IMR-90 (cell line): ENCODE measurements at regions not wholly inside any gene's neighbourhood (a gene's known extent, or its start where the extent isn't known, plus 50 kb on each side); places are given as distances from the start of the nearest gene placed in this dataset.
A peak's percentile ranks its signal among the peaks of the same experiment; 100 is the strongest.
"Not testable (repeated sequence)": the region's sequence is repeated elsewhere in the genome, so short reads cannot be mapped to it uniquely, and the experiment has no call there.

ENCODE experiments used
- ATAC-seq: fragments of 200-7000 bp; cut with Tn5 transposase; 2 replicates; pipeline ENCODE4 v1.9.1; 2020; ENCODE audit warnings: low read depth, mild to moderate bottlenecking, moderate library complexity
- BruUV-seq: library from RNA; stranded (reverse); fragments of 400-500 nt; replicated peaks from 2 replicates; lab custom pipeline; 2021; lab: Mats Ljungman, UMichigan
- CTCF ChIA-PET: fragments of 300-600 bp; formaldehyde crosslinking; extraction: SDS; loops from one replicate; lab custom pipeline; 2021; ENCODE audit warnings: antibody characterized with exemption; lab: Yijun Ruan, JAX
- POLR2A ChIA-PET: fragments of 300-600 bp; sonication (Branson Sonifier 250); formaldehyde crosslinking; loops from one replicate; lab custom pipeline; 2022; ENCODE audit warnings: antibody characterized with exemption; ENCODE audit not compliant: unreplicated experiment; lab: Charles Lee
- DNase-seq: peaks from one replicate; pipeline ENCODE4 v3.0.0; 2013
- H2AFZ ChIP-seq: replicated peaks from 2 replicates; pipeline ENCODE3; 2013; ENCODE audit warnings: low read length, mild to moderate bottlenecking; ENCODE audit not compliant: poor library complexity
- H2AK5ac ChIP-seq: 2 replicates; pipeline ENCODE4 v1.6.1; 2013; ENCODE audit warnings: low read depth, low read length, inconsistent platforms
- H2AK9ac ChIP-seq: replicated peaks from 2 replicates; pipeline ENCODE3; 2013; ENCODE audit warnings: mild to moderate bottlenecking, low read depth, low read length, moderate library complexity; ENCODE audit not compliant: poor library complexity
- H2BK120ac ChIP-seq: 2 replicates; pipeline ENCODE4 v1.6.1; 2013; ENCODE audit warnings: low read depth, low read length, inconsistent platforms
- H2BK15ac ChIP-seq: 3 replicates; pipeline ENCODE4 v1.6.1; 2013; ENCODE audit warnings: low read depth, low read length, inconsistent platforms
- H2BK20ac ChIP-seq: 2 replicates; pipeline ENCODE4 v1.6.1; 2013; ENCODE audit warnings: low read depth, mild to moderate bottlenecking, inconsistent platforms, low read length, moderate library complexity
- H2BK5ac ChIP-seq: 2 replicates; pipeline ENCODE4 v1.6.1; 2013; ENCODE audit warnings: mild to moderate bottlenecking, low read depth, low read length, inconsistent platforms; ENCODE audit not compliant: poor library complexity, severe bottlenecking
- H3K14ac ChIP-seq: replicated peaks from 2 replicates; pipeline ENCODE4 v1.6.1; 2013; ENCODE audit warnings: low read depth, low read length, inconsistent platforms
- H3K18ac ChIP-seq: 2 replicates; pipeline ENCODE4 v1.6.1; 2013; ENCODE audit warnings: low read depth, low read length, control low read depth
- H3K23ac ChIP-seq: 2 replicates; pipeline ENCODE4 v1.6.1; 2013; ENCODE audit warnings: low read depth, low read length, inconsistent platforms
- H3K27ac ChIP-seq: 2 replicates; pipeline ENCODE4 v1.5.1; 2013; ENCODE audit warnings: mild to moderate bottlenecking, control low read depth, low read length; ENCODE audit not compliant: insufficient read depth
- H3K27me3 ChIP-seq: 2 replicates; pipeline ENCODE4 v1.6.1; 2013; ENCODE audit warnings: low read length; ENCODE audit not compliant: control insufficient read depth, insufficient read depth
- H3K36me3 ChIP-seq: 2 replicates; pipeline ENCODE4 v1.6.1; 2013; ENCODE audit warnings: low read length, mixed read lengths; ENCODE audit not compliant: control insufficient read depth, insufficient read depth
- H3K4ac ChIP-seq: 2 replicates; pipeline ENCODE4 v1.6.1; 2013; ENCODE audit warnings: low read depth, low read length, inconsistent platforms
- H3K4me1 ChIP-seq: 2 replicates; pipeline ENCODE4 v1.6.1; 2013; ENCODE audit warnings: low read length, mixed read lengths; ENCODE audit not compliant: control insufficient read depth, insufficient read depth
- H3K4me2 ChIP-seq: 2 replicates; pipeline ENCODE4 v1.6.1; 2013; ENCODE audit warnings: low read depth, mild to moderate bottlenecking, control low read depth, low read length, moderate library complexity
- H3K4me3 ChIP-seq: 2 replicates; pipeline ENCODE4 v1.5.1; 2013; ENCODE audit warnings: low read depth, mild to moderate bottlenecking, control low read depth, low read length, moderate library complexity; ENCODE audit not compliant: insufficient read depth
- H3K56ac ChIP-seq: 2 replicates; pipeline ENCODE4 v1.6.1; 2013; ENCODE audit warnings: low read length, inconsistent platforms; ENCODE audit not compliant: insufficient read depth; ENCODE audit errors: extremely low read depth
- H3K79me1 ChIP-seq, 2 experiments: 2 replicates each; pipeline ENCODE4 v1.6.1; 2013; ENCODE audit warnings: low read length in 2 of 2, inconsistent platforms in 1 of 2, low read depth in 1 of 2
- H3K9ac ChIP-seq: 2 replicates; pipeline ENCODE4 v1.6.1; 2013; ENCODE audit warnings: low read depth, low read length, control low read depth
- H3K9me1 ChIP-seq: 2 replicates; pipeline ENCODE4 v1.6.1; 2013; ENCODE audit warnings: low read length, inconsistent platforms; ENCODE audit not compliant: insufficient read depth
- H3K9me3 ChIP-seq: 2 replicates; pipeline ENCODE4 v1.6.1; 2013; ENCODE audit warnings: low read length; ENCODE audit not compliant: control insufficient read depth, insufficient read depth
- H4K20me1 ChIP-seq: 2 replicates; pipeline ENCODE4 v1.6.1; 2013; ENCODE audit warnings: low read length, inconsistent platforms; ENCODE audit not compliant: insufficient read depth
- H4K5ac ChIP-seq: 2 replicates; pipeline ENCODE4 v1.6.1; 2013; ENCODE audit warnings: mild to moderate bottlenecking, low read depth, low read length, control low read depth
- H4K8ac ChIP-seq, 2 experiments: 2 replicates each; pipeline ENCODE4 v1.6.1; 2013; ENCODE audit warnings: low read depth in 2 of 2, low read length in 2 of 2, control low read depth in 1 of 2, inconsistent platforms in 1 of 2
- H4K91ac ChIP-seq: 2 replicates; pipeline ENCODE4 v1.6.1; 2013; ENCODE audit warnings: low read depth, low read length, inconsistent platforms; ENCODE audit not compliant: insufficient read depth
- WGBS, 2 experiments: methylation state at CpG; one replicate each; pipeline versions ENCODE4 v1.1.5 to v1.1.7; 2013; ENCODE audit warnings: missing lambda C conversion rate in 2 of 2; ENCODE audit not compliant: insufficient read length in 1 of 2; ENCODE audit errors: extremely low coverage in 2 of 2; 5-methylcytosine and 5-hydroxymethylcytosine counted together
- dilution Hi-C: fragments of 300-500 bp; cut with HindIII; formaldehyde crosslinking; loops from one replicate; pipeline ENCODE4 v1.14.3; 2018; ENCODE audit warnings: low sequenced_read_pairs; ENCODE audit not compliant: unreplicated experiment
- in situ Hi-C: fragments of 300-500 bp; cut with MboI; formaldehyde crosslinking; loops from 3 replicates; pipeline ENCODE4 v1.14.3; 2019; ENCODE audit warnings: low sequenced_read_pairs, inconsistent platforms, mixed read lengths
- intact Hi-C: fragments of 100-400 bp; cut with micrococcal nuclease; formaldehyde crosslinking; loops from 2 replicates; pipeline ENCODE4 v1.10.0; 2022
- TF ChIP-seq, protein P1 (sequence below): fragments of 150-350 bp; IDR thresholded peaks from 2 replicates; pipeline ENCODE4 v1.6.1; 2017; ENCODE audit warnings: mild to moderate bottlenecking, antibody characterized with exemption, low read length, low read depth

DNA sequence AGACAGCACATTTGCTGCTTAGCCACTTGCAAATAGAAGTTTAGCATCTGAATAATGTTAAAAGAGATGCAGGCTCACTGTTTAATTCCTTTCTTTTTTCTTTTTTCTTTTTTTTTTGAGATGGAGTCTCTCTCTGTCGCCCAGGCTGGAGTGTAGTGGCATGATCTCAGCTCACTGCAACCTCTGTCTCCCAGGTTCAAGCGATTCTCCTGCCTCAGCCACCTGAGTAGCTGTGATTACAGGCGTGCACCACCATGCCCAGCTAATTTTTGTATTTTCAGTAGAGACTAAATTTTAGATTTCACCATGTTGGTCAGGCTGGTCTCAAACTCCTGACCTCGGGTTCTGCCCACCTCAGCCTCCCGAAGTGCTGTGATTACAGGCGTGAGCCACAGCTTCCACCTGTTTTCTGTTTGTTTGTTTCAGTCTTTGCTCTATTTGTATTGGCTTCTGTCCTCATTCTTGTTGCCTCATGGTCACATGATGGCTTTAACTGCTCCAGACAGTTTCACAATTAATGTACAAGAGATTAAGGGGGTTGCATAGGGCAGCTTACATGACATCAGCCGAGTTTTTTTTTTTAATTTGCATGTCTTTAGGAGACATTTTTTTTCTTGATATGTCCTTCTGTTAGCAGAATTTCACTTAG is 153.1 kb upstream of the PCDH9 start:
- H3K36me3 ChIP-seq, H4K8ac ChIP-seq, POLR2A ChIA-PET, H4K91ac ChIP-seq, intact Hi-C loops, H4K5ac ChIP-seq, dilution Hi-C loops, BruUV-seq, H4K20me1 ChIP-seq, H3K9me3 ChIP-seq, H3K27me3 ChIP-seq, H2AK5ac ChIP-seq, H2BK20ac ChIP-seq, H3K79me1 ChIP-seq, H3K56ac ChIP-seq, H2BK15ac ChIP-seq, in situ Hi-C loops, H2BK5ac ChIP-seq, H2AFZ ChIP-seq, H3K4me1 ChIP-seq, H3K23ac ChIP-seq, H2BK120ac ChIP-seq, H3K9me1 ChIP-seq, ATAC-seq, H3K27ac ChIP-seq, H3K4ac ChIP-seq, H3K14ac ChIP-seq, H3K9ac ChIP-seq, H3K4me2 ChIP-seq, H2AK9ac ChIP-seq, H3K4me3 ChIP-seq: not testable (repeated sequence)
- TF ChIP-seq, protein P1, sequence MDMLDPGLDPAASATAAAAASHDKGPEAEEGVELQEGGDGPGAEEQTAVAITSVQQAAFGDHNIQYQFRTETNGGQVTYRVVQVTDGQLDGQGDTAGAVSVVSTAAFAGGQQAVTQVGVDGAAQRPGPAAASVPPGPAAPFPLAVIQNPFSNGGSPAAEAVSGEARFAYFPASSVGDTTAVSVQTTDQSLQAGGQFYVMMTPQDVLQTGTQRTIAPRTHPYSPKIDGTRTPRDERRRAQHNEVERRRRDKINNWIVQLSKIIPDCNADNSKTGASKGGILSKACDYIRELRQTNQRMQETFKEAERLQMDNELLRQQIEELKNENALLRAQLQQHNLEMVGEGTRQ = peak; percentile 26; the same call in 1 of the 2 replicates
- H3K18ac ChIP-seq = peak overlapping the region; percentile 69; the same call in 1 of the 2 replicates
- CTCF ChIA-PET = interaction anchor here (0.8 kb wide), 1 partner anchor 25 kb away, joined by 3 read pairs; no protein-coding TSS in a partner anchor
- peak; percentile 17 for DNase-seq
- no CpG with 5 or more reads among the region's 7 CpGs for WGBS, 2 experiments
